ENCODE measurements at regions not wholly inside any gene's neighbourhood (a gene's known extent, or its start where the extent isn't known, plus 50 kb on each side); places are given as distances from the start of the nearest gene placed in this dataset.

- TF ChIP-seq ATF2 (CRISPR knock-in tag; IDR thresholded peaks at IDR 0.05) (no peak), NR2F2 (IDR thresholded peaks at IDR 0.05; ENCODE audit: borderline replicate concordance, low read depth) (no peak), YEATS4 (CRISPR knock-in tag; IDR thresholded peaks at IDR 0.05; ENCODE audit: borderline replicate concordance) (no peak), PITX1 (CRISPR knock-in tag; IDR thresholded peaks at IDR 0.05) (no peak), CREM (IDR thresholded peaks at IDR 0.05) (no peak), CREM (CRISPR knock-in tag; IDR thresholded peaks at IDR 0.05) (no peak)
These were observed 55.6 kb upstream of the NEDD9 start (continued) for GRCh38 chr6:11288065-11288464.

GRCh38 chr6:11284996-11285395 lies 52.5 kb upstream of the NEDD9 start:
- Histone ChIP-seq H3K9me3 (ENCODE audit: low read length) (no peaks in the 10 kb centered on the region), H3K27ac (ENCODE audit: extremely low read length, insufficient read depth, low read length) (no peak overlapping the region), H3K4me1 (ENCODE audit: insufficient read depth, low read length) (peaks cover 17% of the 10 kb centered on the region), H3K36me3 (replicated peaks in 1 of 2; ENCODE audit: control insufficient read depth in 1 of 2, insufficient read depth in 2 of 2, low read length in 2 of 2) (no peaks in the 10 kb centered on the region), H3K4me2 (ENCODE audit: low read depth, low read length) (no peak overlapping the region), H4K20me1 (ENCODE audit: insufficient read depth, low read length) (no peaks in the 10 kb centered on the region), H3K4me3 (replicated peaks in 1 of 3; ENCODE audit: insufficient read depth in 1 of 3, low read depth in 2 of 3, low read length in 3 of 3) (no peak overlapping the region), H2AFZ (ENCODE audit: low read length) (no peak overlapping the region), H3K79me2 (ENCODE audit: insufficient read depth, low read length) (no peaks in the 10 kb centered on the region), H3K27me3 (ENCODE audit: control insufficient read depth in 1 of 2, insufficient read depth in 2 of 2, low read length in 2 of 2) (no peaks in the 10 kb centered on the region; a peak in 1 of 5 replicates), H3K9ac (ENCODE audit: insufficient read depth, low read depth, low read length) (no peak overlapping the region)
- FAIRE-seq (no peak), ATAC-seq (no peak), DNase-seq (ENCODE audit: low spot score) (no peak)
- BruUV-seq (replicated peaks): no TSS peak
- POLR2A ChIA-PET: no interaction called here
- in situ Hi-C loops (cut with HindIII; ENCODE audit: extremely low pct_ligation_motif_present, low pct_unique_long_range_greater_than_20kb) (no loop called here), intact Hi-C loops (cut with micrococcal nuclease; ENCODE audit: unreplicated experiment) (no loop called here)
- CTCF ChIA-PET (ENCODE audit: low intra/inter-chr PET ratio, low total read pairs): no interaction called here
- WGBS (ENCODE audit: low lambda C conversion rate): 94% methylated on average over 4 of the region's 4 CpGs
- TF ChIP-seq ARID5B (CRISPR knock-in tag; IDR thresholded peaks at IDR 0.05) (no peak), SIX1 (CRISPR knock-in tag; IDR thresholded peaks at IDR 0.05; ENCODE audit: borderline replicate concordance) (no peak), GFI1 (CRISPR knock-in tag; IDR thresholded peaks at IDR 0.05; ENCODE audit: borderline replicate concordance) (no peak), AKNA (CRISPR knock-in tag; IDR thresholded peaks at IDR 0.05; ENCODE audit: borderline replicate concordance) (no peak), ZNF678 (CRISPR knock-in tag; IDR thresholded peaks at IDR 0.05) (no peak), ZNF331 (CRISPR knock-in tag; IDR thresholded peaks at IDR 0.05) (no peak)

All from HepG2 (cell line).